CD4-positive, alpha-beta T cell (primary cell): ENCODE measurements at regions not wholly inside any gene's neighbourhood (a gene's known extent, or its start where the extent isn't known, plus 50 kb on each side); places are given as distances from the start of the nearest gene placed in this dataset.

ENCODE experiments used
- ATAC-seq: fragments of 200-7000 bp; cut with Tn5 transposase; one replicate; pipeline ENCODE4 v1.10.0; 2022; ENCODE audit warnings: mild to moderate bottlenecking; ENCODE audit not compliant: poor library complexity
- CTCF ChIA-PET: fragments of 350-600 bp; sonication (Branson Sonifier 250); formaldehyde crosslinking; loops from one replicate; lab custom pipeline; 2021; ENCODE audit warnings: antibody characterized with exemption, inconsistent platforms; lab: Charles Lee
- POLR2A ChIA-PET: fragments of 350-600 bp; sonication (Branson Sonifier 250); formaldehyde crosslinking; loops from one replicate; lab custom pipeline; 2021; ENCODE audit warnings: antibody characterized with exemption, inconsistent platforms; lab: Charles Lee
- DNase-seq, 14 experiments: peaks; one replicate each; pipeline ENCODE4 v3.0.0-alpha.2; 2013 to 2020; ENCODE audit warnings: mixed read lengths in 2 of 14
- H3K27ac ChIP-seq, 2 donors: one replicate each; pipeline versions ENCODE4 v1.5.1 to v1.7.0; 2013; ENCODE audit warnings: low read length in 2 of 2, low read depth in 1 of 2, mild to moderate bottlenecking in 1 of 2
- H3K27me3 ChIP-seq, 2 experiments: 1 replicate in 1 of 2; 2 replicates in 1 of 2; pipeline versions ENCODE4 v1.6.1 to v1.7.0; 2013; ENCODE audit warnings: low read length in 2 of 2, control low read depth in 1 of 2, mild to moderate bottlenecking in 1 of 2, moderate library complexity in 1 of 2; ENCODE audit not compliant: insufficient read depth in 2 of 2, control insufficient read depth in 1 of 2
- H3K36me3 ChIP-seq: one replicate; pipeline ENCODE4 v1.6.1; 2013; ENCODE audit warnings: low read length, control low read depth; ENCODE audit not compliant: insufficient read depth
- H3K4me1 ChIP-seq: one replicate; pipeline ENCODE4 v1.6.1; 2013; ENCODE audit warnings: low read length, control low read depth; ENCODE audit not compliant: insufficient read depth
- H3K4me3 ChIP-seq: one replicate; pipeline ENCODE4 v1.5.1; 2013; ENCODE audit warnings: mild to moderate bottlenecking, low read length, moderate library complexity
- H3K9me3 ChIP-seq, 2 experiments: 1 replicate in 1 of 2; 2 replicates in 1 of 2; pipeline versions ENCODE4 v1.6.1 to v1.7.0; 2013; ENCODE audit warnings: low read length in 2 of 2, mild to moderate bottlenecking in 2 of 2, control low read depth in 1 of 2, moderate library complexity in 1 of 2; ENCODE audit not compliant: control insufficient read depth in 1 of 2, insufficient read depth in 1 of 2
- H3K27ac Mint-ChIP-seq: one replicate; pipeline ENCODE4 v1.8.0; 2020; ENCODE audit warnings: mixed read lengths
- H3K27me3 Mint-ChIP-seq: one replicate; pipeline ENCODE4 v1.8.0; 2021; ENCODE audit warnings: mixed read lengths
- H3K36me3 Mint-ChIP-seq: one replicate; pipeline ENCODE4 v1.8.0; 2021; ENCODE audit warnings: low read depth, mixed read lengths
- H3K4me1 Mint-ChIP-seq: one replicate; pipeline ENCODE4 v1.8.0; 2021; ENCODE audit warnings: low read depth, mixed read lengths
- H3K4me3 Mint-ChIP-seq: one replicate; pipeline ENCODE4 v1.8.0; 2020; ENCODE audit warnings: mild to moderate bottlenecking, mixed read lengths
- H3K9me3 Mint-ChIP-seq: one replicate; pipeline ENCODE4 v1.8.0; 2020; ENCODE audit warnings: mixed read lengths
- CTCF ChIP-seq: fragments of 200-600 bp; IDR thresholded peaks from one replicate; pipeline ENCODE4 v1.8.0; 2022; ENCODE audit warnings: antibody characterized with exemption, mild to moderate bottlenecking
- intact Hi-C, 2 experiments: fragments of 100-400 bp; cut with DNase I in 1 of 2; cut with micrococcal nuclease in 1 of 2; formaldehyde crosslinking; loops; one replicate each; pipeline versions ENCODE4 v1.15.1 to v1.9.0; 2023 to 2025; cut with DNase I, micrococcal nuclease

- H3K27ac Mint-ChIP-seq: no peak overlapping the region
- ATAC-seq (no peak), DNase-seq (no peak)
- CTCF ChIA-PET: no interaction called here
- Histone ChIP-seq H3K4me1 (no peaks in the 10 kb centered on the region), H3K27me3 (no peaks in the 10 kb centered on the region), H3K27ac (no peak overlapping the region), H3K4me3 (no peak overlapping the region), H3K9me3 (peaks cover 0 to 8% of the 10 kb centered on the region in 2 experiments), H3K36me3 (no peaks in the 10 kb centered on the region)
- no peak for TF ChIP-seq CTCF
- no peaks in the 10 kb centered on the region for H3K36me3 Mint-ChIP-seq
- POLR2A ChIA-PET: no interaction called here
- H3K27me3 Mint-ChIP-seq: no peaks in the 10 kb centered on the region
- H3K4me3 Mint-ChIP-seq: no peak overlapping the region
- intact Hi-C loops: no loop called here
- no peaks in the 10 kb centered on the region for H3K4me1 Mint-ChIP-seq
- peaks cover 8% of the 10 kb centered on the region for H3K9me3 Mint-ChIP-seq
Observed at GRCh38 chr3:164196477-164196876, 881.8 kb downstream of the SI start.

GRCh38 chr3:164194842-164195241 is 883.5 kb downstream of the SI start:
- Histone ChIP-seq H3K9me3 (peaks cover 0 to 8% of the 10 kb centered on the region in 2 experiments), H3K27me3 (no peaks in the 10 kb centered on the region), H3K36me3 (no peaks in the 10 kb centered on the region), H3K4me3 (no peak overlapping the region), H3K4me1 (no peaks in the 10 kb centered on the region), H3K27ac (no peak overlapping the region)
- H3K4me1 Mint-ChIP-seq: no peaks in the 10 kb centered on the region
- no peak overlapping the region for H3K4me3 Mint-ChIP-seq
- peaks cover 10% of the 10 kb centered on the region for H3K9me3 Mint-ChIP-seq
- intact Hi-C loops: no loop called here
- no peaks in the 10 kb centered on the region for H3K27me3 Mint-ChIP-seq
- ChIA-PET POLR2A (no interaction called here), CTCF (no interaction called here)
- ATAC-seq: no peak
- DNase-seq: no peak
- no peaks in the 10 kb centered on the region for H3K36me3 Mint-ChIP-seq
- H3K27ac Mint-ChIP-seq: no peak overlapping the region
- no peak for TF ChIP-seq CTCF

GRCh38 chr3:164192974-164193373 is 885.3 kb downstream of the SI start:
- H3K27ac ChIP-seq: no peak overlapping the region
- no peaks in the 10 kb centered on the region for H3K36me3 Mint-ChIP-seq
- TF ChIP-seq CTCF: no peak
- H3K9me3 Mint-ChIP-seq: peaks cover 9% of the 10 kb centered on the region
- H3K27me3 ChIP-seq: no peaks in the 10 kb centered on the region
- DNase-seq (no peak), ATAC-seq (no peak)
- no peak overlapping the region for H3K27ac Mint-ChIP-seq
- no peak overlapping the region for H3K4me3 Mint-ChIP-seq
- CTCF ChIA-PET: no interaction called here
- no peaks in the 10 kb centered on the region for H3K36me3 ChIP-seq
- intact Hi-C loops: no loop called here
- H3K9me3 ChIP-seq: peaks cover 0 to 8% of the 10 kb centered on the region in 2 experiments
- no peak overlapping the region for H3K4me3 ChIP-seq
- no peaks in the 10 kb centered on the region for H3K27me3 Mint-ChIP-seq
- H3K4me1 Mint-ChIP-seq: no peaks in the 10 kb centered on the region
- POLR2A ChIA-PET: no interaction called here
- no peaks in the 10 kb centered on the region for H3K4me1 ChIP-seq
